ENCODE measurements at regions not wholly inside any gene's neighbourhood (a gene's known extent, or its start where the extent isn't known, plus 50 kb on each side); places are given as distances from the start of the nearest gene placed in this dataset.
"Not testable (repeated sequence)": the region's sequence is repeated elsewhere in the genome, so short reads cannot be mapped to it uniquely, and the experiment has no call there.

- no peaks in the 10 kb centered on the region for H3K27me3 ChIP-seq
- no peaks in the 10 kb centered on the region for H3K36me3 ChIP-seq
- peak overlapping the region; percentile 41 to 84 (median 68) for H3K27ac ChIP-seq
- TF ChIP-seq CTCF (IDR thresholded peaks at IDR 0.05): no peak
- 24 to 32% methylated on average over 2 of the region's 2 CpGs for WGBS, 2 donors
- peaks cover 6 to 86% (median 19%) of the 10 kb centered on the region in 9 donors for H3K4me1 ChIP-seq
- intact Hi-C loops (cut with DNase I): loop anchor here in 8 of 10 donors (5.0 to 10.0 kb wide), 6 partner anchors 45 to 145 kb away; no protein-coding TSS in a partner anchor
- DNase-seq (no peak), ATAC-seq (peak in 5 of 8 donors; percentile 27 to 62 (median 56))
- H3K4me3 ChIP-seq: no peak overlapping the region
- peaks cover 0 to 9% (median 0%) of the 10 kb centered on the region in 11 donors for H3K9me3 ChIP-seq
Observed at GRCh38 chr10:30537586-30537985, 92.0 kb downstream of the LYZL2 start.

- Histone ChIP-seq H3K4me1 (peaks cover 6 to 86% (median 19%) of the 10 kb centered on the region in 9 donors), H3K27ac (peak overlapping the region; percentile 31 to 84 (median 68))
- not testable (repeated sequence) for H3K4me3 ChIP-seq, H3K9me3 ChIP-seq, H3K36me3 ChIP-seq, DNase-seq, H3K27me3 ChIP-seq
- intact Hi-C loops (cut with DNase I): loop anchor here in 8 of 10 donors (5.0 to 10.0 kb wide), 6 partner anchors 45 to 145 kb away; no protein-coding TSS in a partner anchor
- ATAC-seq: peak in 1 of 8 donors; percentile 19
- WGBS, 2 donors: 45 to 61% methylated on average over 1 of the region's 1 CpG
Observed at GRCh38 chr10:30537158-30537557, 92.4 kb downstream of the LYZL2 start.

- DNase-seq: no peak
- 64% methylated on average over 4 of the region's 4 CpGs for WGBS, 2 donors
- H3K27me3 ChIP-seq: no peaks in the 10 kb centered on the region
- intact Hi-C loops (cut with DNase I): loop anchor here in 8 of 10 donors (5.0 to 10.0 kb wide), 6 partner anchors 46 to 144 kb away; no protein-coding TSS in a partner anchor
- no peak for TF ChIP-seq CTCF (IDR thresholded peaks at IDR 0.05)
- H3K4me1 ChIP-seq: peaks cover 6 to 86% (median 19%) of the 10 kb centered on the region in 9 donors
- H3K27ac ChIP-seq: peak overlapping the region in 7 of 10 donors; percentile 31 to 84 (median 72)
- H3K9me3 ChIP-seq: peaks cover 0 to 9% (median 0%) of the 10 kb centered on the region in 11 donors
- ATAC-seq: no peak
- H3K4me3 ChIP-seq: no peak overlapping the region
- H3K36me3 ChIP-seq: no peaks in the 10 kb centered on the region
Observed at GRCh38 chr10:30536578-30536977, 93.0 kb downstream of the LYZL2 start.

- no peak overlapping the region for H3K4me3 ChIP-seq
- ATAC-seq (no peak), DNase-seq (no peak)
- intact Hi-C loops (cut with DNase I): loop anchor here (1.0 to 10.0 kb wide), 10 partner anchors 47 to 143 kb away; no protein-coding TSS in a partner anchor
- WGBS, 2 donors: 92 to 95% methylated on average over 4 of the region's 4 CpGs
- H3K27ac ChIP-seq: peak overlapping the region in 2 of 10 donors; percentile 26 to 78
- H3K36me3 ChIP-seq: no peaks in the 10 kb centered on the region
- peaks cover 0 to 9% (median 0%) of the 10 kb centered on the region in 11 donors for H3K9me3 ChIP-seq
- no peaks in the 10 kb centered on the region for H3K27me3 ChIP-seq
- H3K4me1 ChIP-seq: peaks cover 6 to 85% (median 19%) of the 10 kb centered on the region in 9 donors
- no peak for TF ChIP-seq CTCF (IDR thresholded peaks at IDR 0.05)
Observed at GRCh38 chr10:30535677-30536076, 93.9 kb downstream of the LYZL2 start.
